Neutrophil (primary cell): ENCODE measurements at regions not wholly inside any gene's neighbourhood (a gene's known extent, or its start where the extent isn't known, plus 50 kb on each side); places are given as distances from the start of the nearest gene placed in this dataset.
"Not testable (repeated sequence)": the region's sequence is repeated elsewhere in the genome, so short reads cannot be mapped to it uniquely, and the experiment has no call there.

ENCODE experiments used
- H3K27ac ChIP-seq: fragments of 200-600 bp; sonication (generic); 2 replicates; pipeline ENCODE4 v1.5.1; 2016; ENCODE audit warnings: mild to moderate bottlenecking, moderate library complexity
- H3K27me3 ChIP-seq: fragments of 200-600 bp; sonication (generic); 2 replicates; pipeline ENCODE4 v1.6.0; 2016; ENCODE audit warnings: mild to moderate bottlenecking
- H3K36me3 ChIP-seq: fragments of 200-600 bp; sonication (generic); 2 replicates; pipeline ENCODE4 v1.5.1; 2017
- H3K4me1 ChIP-seq, 2 experiments: fragments of 200-600 bp in 1 of 2; sonication (generic) in 1 of 2; 1 replicate in 1 of 2; 2 replicates in 1 of 2; pipeline versions ENCODE4 v1.5.1 to v1.6.1; 2013 to 2016; ENCODE audit warnings: low read depth in 1 of 2, low read length in 1 of 2, mild to moderate bottlenecking in 1 of 2, moderate library complexity in 1 of 2; ENCODE audit not compliant: control insufficient read depth in 1 of 2, insufficient read depth in 1 of 2
- H3K4me3 ChIP-seq, 2 experiments: fragments of 200-600 bp in 1 of 2; sonication (generic) in 1 of 2; 1 replicate in 1 of 2; 2 replicates in 1 of 2; pipeline ENCODE4 v1.5.1; 2013 to 2016; ENCODE audit warnings: low read depth in 1 of 2, low read length in 1 of 2, mild to moderate bottlenecking in 1 of 2, moderate library complexity in 1 of 2
- H3K9me3 ChIP-seq: fragments of 200-600 bp; sonication (generic); 2 replicates; pipeline ENCODE4 v1.5.1; 2016
- CTCF ChIP-seq: fragments of 200-600 bp; sonication (generic); IDR thresholded peaks from 2 replicates; pipeline ENCODE4 v1.5.1; 2016; ENCODE audit warnings: antibody characterized with exemption

- H3K36me3 ChIP-seq, result no peaks in the 10 kb centered on the region
- H3K27ac ChIP-seq, result no peak overlapping the region
- no peak for TF ChIP-seq CTCF
- no peaks in the 10 kb centered on the region for H3K9me3 ChIP-seq
- H3K4me3 ChIP-seq, result no peak overlapping the region
- no peaks in the 10 kb centered on the region for H3K4me1 ChIP-seq
- no peaks in the 10 kb centered on the region for H3K27me3 ChIP-seq
These were observed 53.4 kb upstream of the ATP5PO start for GRCh38 chr21:33968995-33969348.

- no peaks in the 10 kb centered on the region for H3K27me3 ChIP-seq
- no peaks in the 10 kb centered on the region for H3K36me3 ChIP-seq
- H3K4me1 ChIP-seq, result no peaks in the 10 kb centered on the region
- no peak overlapping the region for H3K4me3 ChIP-seq
- no peak overlapping the region for H3K27ac ChIP-seq
- TF ChIP-seq CTCF, result no peak
- no peaks in the 10 kb centered on the region for H3K9me3 ChIP-seq
These were observed 52.7 kb upstream of the ATP5PO start for GRCh38 chr21:33968080-33968994.

GRCh38 chr21:33967086-33967571, 51.5 kb upstream of the ATP5PO start:
- Histone ChIP-seq H3K27me3 (no peaks in the 10 kb centered on the region), H3K9me3 (no peaks in the 10 kb centered on the region), H3K27ac (no peak overlapping the region), H3K36me3 (no peaks in the 10 kb centered on the region), H3K4me1 (no peaks in the 10 kb centered on the region), H3K4me3 (no peak overlapping the region)
- no peak for TF ChIP-seq CTCF

- H3K27ac ChIP-seq, result no peak overlapping the region
- no peak for TF ChIP-seq CTCF
- H3K27me3 ChIP-seq, result no peaks in the 10 kb centered on the region
- H3K4me1 ChIP-seq, result no peaks in the 10 kb centered on the region
- no peaks in the 10 kb centered on the region for H3K36me3 ChIP-seq
- H3K9me3 ChIP-seq, result no peaks in the 10 kb centered on the region
- no peak overlapping the region for H3K4me3 ChIP-seq
These were observed 50.8 kb upstream of the ATP5PO start for GRCh38 chr21:33966324-33966949.

- not testable (repeated sequence) for H3K27me3 ChIP-seq, H3K4me3 ChIP-seq, H3K27ac ChIP-seq, H3K9me3 ChIP-seq, H3K4me1 ChIP-seq, H3K36me3 ChIP-seq
These were observed 50.1 kb upstream of the ATP5PO start for GRCh38 chr21:33965662-33966061.
